H9 (cell line): ENCODE measurements at regions not wholly inside any gene's neighbourhood (a gene's known extent, or its start where the extent isn't known, plus 50 kb on each side); places are given as distances from the start of the nearest gene placed in this dataset.

Source experiments
- DNase-seq: peaks from one replicate; pipeline ENCODE4 v3.0.0-alpha.2; 2017
- H2AFZ ChIP-seq: one replicate; pipeline ENCODE4 v1.6.1; 2013; ENCODE audit warnings: mild to moderate bottlenecking, low read length, control low read depth, moderate library complexity
- H2AK5ac ChIP-seq: 2 replicates; pipeline ENCODE4 v1.6.1; 2013; ENCODE audit warnings: low read length, control low read depth, mixed read lengths; ENCODE audit not compliant: insufficient read length
- H2BK120ac ChIP-seq: one replicate; pipeline ENCODE4 v1.6.1; 2013; ENCODE audit warnings: low read depth, mild to moderate bottlenecking, low read length, control low read depth, inconsistent platforms; ENCODE audit not compliant: poor library complexity, severe bottlenecking
- H2BK12ac ChIP-seq: 2 replicates; pipeline ENCODE4 v1.6.1; 2013; ENCODE audit warnings: low read length, control low read depth, mixed read lengths, low read depth; ENCODE audit not compliant: insufficient read length
- H2BK15ac ChIP-seq: 2 replicates; pipeline ENCODE4 v1.6.1; 2013; ENCODE audit warnings: low read depth, low read length, control low read depth
- H2BK20ac ChIP-seq: one replicate; pipeline ENCODE4 v1.6.1; 2013; ENCODE audit warnings: low read depth, mild to moderate bottlenecking, low read length, control low read depth, inconsistent platforms; ENCODE audit not compliant: poor library complexity, severe bottlenecking
- H2BK5ac ChIP-seq: 2 replicates; pipeline ENCODE4 v1.6.1; 2013; ENCODE audit warnings: low read length, control low read depth, mixed read lengths; ENCODE audit not compliant: insufficient read length
- H3K14ac ChIP-seq: 2 replicates; pipeline ENCODE4 v1.6.1; 2013; ENCODE audit warnings: low read length, control low read depth; ENCODE audit not compliant: insufficient read depth
- H3K18ac ChIP-seq: 2 replicates; pipeline ENCODE4 v1.6.1; 2013; ENCODE audit warnings: low read depth, mild to moderate bottlenecking, mixed read lengths, low read length, control low read depth; ENCODE audit not compliant: insufficient read length
- H3K23ac ChIP-seq: 2 replicates; pipeline ENCODE4 v1.6.1; 2013; ENCODE audit warnings: low read length, control low read depth, mixed read lengths, low read depth; ENCODE audit not compliant: insufficient read length
- H3K23me2 ChIP-seq: 2 replicates; pipeline ENCODE4 v1.6.1; 2013; ENCODE audit warnings: low read depth, mild to moderate bottlenecking, mixed read lengths, low read length, control low read depth; ENCODE audit not compliant: insufficient read length, poor library complexity, severe bottlenecking
- H3K27ac ChIP-seq: 2 replicates; pipeline ENCODE4 v1.5.1; 2013; ENCODE audit warnings: low read length, control low read depth, mixed read lengths, low read depth; ENCODE audit not compliant: insufficient read length
- H3K27me3 ChIP-seq: 2 replicates; pipeline ENCODE4 v1.6.1; 2013; ENCODE audit warnings: low read length, control low read depth, inconsistent platforms; ENCODE audit not compliant: insufficient read depth
- H3K4ac ChIP-seq: 2 replicates; pipeline ENCODE4 v1.6.1; 2013; ENCODE audit warnings: low read depth, mild to moderate bottlenecking, control low read depth, inconsistent platforms, low read length, moderate library complexity
- H3K4me1 ChIP-seq: 2 replicates; pipeline ENCODE4 v1.6.1; 2013; ENCODE audit warnings: low read length, control low read depth, inconsistent platforms; ENCODE audit not compliant: insufficient read depth
- H3K4me2 ChIP-seq: 2 replicates; pipeline ENCODE4 v1.6.1; 2013; ENCODE audit warnings: low read length, control low read depth, mixed read lengths; ENCODE audit not compliant: insufficient read length, insufficient read depth
- H3K56ac ChIP-seq: 2 replicates; pipeline ENCODE4 v1.6.1; 2013; ENCODE audit warnings: low read depth, mild to moderate bottlenecking, mixed read lengths, low read length, control low read depth; ENCODE audit not compliant: insufficient read length
- H3K79me1 ChIP-seq: 2 replicates; pipeline ENCODE4 v1.6.1; 2013; ENCODE audit warnings: low read depth, mild to moderate bottlenecking, moderate library complexity, low read length, control low read depth, inconsistent platforms; ENCODE audit not compliant: insufficient read depth, poor library complexity, severe bottlenecking
- H3K79me2 ChIP-seq: 2 replicates; pipeline ENCODE4 v1.6.1; 2013; ENCODE audit warnings: low read length, control low read depth, inconsistent platforms; ENCODE audit not compliant: insufficient read depth
- H3K9ac ChIP-seq: 2 replicates; pipeline ENCODE4 v1.6.1; 2013; ENCODE audit warnings: low read length, control low read depth, mixed read lengths; ENCODE audit not compliant: insufficient read length; ENCODE audit errors: extremely low read depth
- H3K9me3 ChIP-seq: one replicate; pipeline ENCODE4 v1.6.1; 2013; ENCODE audit warnings: low read depth, low read length, inconsistent platforms; ENCODE audit not compliant: control insufficient read depth
- H3T11ph ChIP-seq: one replicate; pipeline ENCODE4 v1.6.1; 2013; ENCODE audit warnings: mild to moderate bottlenecking, low read length, control low read depth, inconsistent platforms
- H4K20me1 ChIP-seq: one replicate; pipeline ENCODE4 v1.6.1; 2013; ENCODE audit not compliant: control insufficient read depth, insufficient read length, insufficient read depth
- H4K5ac ChIP-seq: 2 replicates; pipeline ENCODE4 v1.6.1; 2013; ENCODE audit warnings: low read depth, mild to moderate bottlenecking, mixed read lengths, low read length, control low read depth; ENCODE audit not compliant: insufficient read length
- H4K8ac ChIP-seq: replicated peaks from 2 replicates; pipeline ENCODE4 v1.6.1; 2013; ENCODE audit warnings: low read length, control low read depth, mixed read lengths, low read depth; ENCODE audit not compliant: insufficient read length
- H4K91ac ChIP-seq: 2 replicates; pipeline ENCODE4 v1.6.1; 2013; ENCODE audit warnings: low read depth, mild to moderate bottlenecking, moderate library complexity, mixed read lengths, low read length, control low read depth; ENCODE audit not compliant: insufficient read length
- H3K27ac Mint-ChIP-seq, 3 experiments: 2 replicates in 2 of 3; 3 replicates in 1 of 3; pipeline ENCODE4 v1.8.0; 2020 to 2021; ENCODE audit warnings: mixed read lengths in 3 of 3, mild to moderate bottlenecking in 1 of 3, moderate library complexity in 1 of 3
- H3K27me3 Mint-ChIP-seq: 2 replicates; pipeline ENCODE4 v1.8.0; 2021; ENCODE audit warnings: low read depth, mild to moderate bottlenecking, moderate library complexity, mixed read lengths
- H3K36me3 Mint-ChIP-seq, 3 experiments: 2 replicates in 2 of 3; 3 replicates in 1 of 3; pipeline ENCODE4 v1.8.0; 2020 to 2021; ENCODE audit warnings: low read depth in 3 of 3, mixed read lengths in 3 of 3; ENCODE audit not compliant: insufficient read depth in 1 of 3
- H3K4me1 Mint-ChIP-seq, 2 experiments: 2 replicates each; pipeline ENCODE4 v1.8.0; 2020; ENCODE audit warnings: mixed read lengths in 2 of 2
- H3K4me3 Mint-ChIP-seq, 2 experiments: 2 replicates in 1 of 2; 3 replicates in 1 of 2; pipeline ENCODE4 v1.8.0; 2020 to 2021; ENCODE audit warnings: mild to moderate bottlenecking in 2 of 2, mixed read lengths in 2 of 2, moderate library complexity in 1 of 2
- H3K9me3 Mint-ChIP-seq, 2 experiments: 2 replicates in 1 of 2; 3 replicates in 1 of 2; pipeline ENCODE4 v1.8.0; 2020; ENCODE audit warnings: mild to moderate bottlenecking in 2 of 2, mixed read lengths in 2 of 2, moderate library complexity in 1 of 2
- CTCF ChIP-seq: fragments of 200-600 bp; sonication (generic); conservative IDR thresholded peaks from 3 replicates; pipeline ENCODE4 v1.8.0; 2021; ENCODE audit warnings: antibody characterized with exemption, mild to moderate bottlenecking
- WGBS: extraction: QIAGEN DNeasy Blood & Tissue Kit; methylation state at CpG from one replicate; pipeline ENCODE4 v1.1.7; 2013; ENCODE audit warnings: missing lambda C conversion rate, low lambda C conversion rate, mixed read lengths; ENCODE audit not compliant: insufficient read length; ENCODE audit errors: extremely low coverage; 5-methylcytosine and 5-hydroxymethylcytosine counted together

DNA sequence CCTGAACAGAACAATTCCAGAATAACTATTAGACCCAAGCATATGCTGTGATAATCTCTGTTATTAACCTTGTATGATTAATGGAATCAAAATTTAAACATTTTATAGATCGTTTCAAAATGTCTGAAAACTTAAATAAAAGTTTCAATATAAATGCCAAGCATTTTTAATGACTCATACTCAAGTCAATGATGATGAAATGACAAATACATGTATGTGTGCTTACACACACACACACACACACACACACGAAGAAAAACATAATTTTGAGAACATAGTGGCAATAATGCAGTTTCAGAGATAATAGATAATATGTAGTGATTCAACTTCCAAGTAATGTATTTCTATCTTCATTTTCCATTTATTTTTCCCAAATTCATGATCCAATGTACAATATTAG is 384.9 kb upstream of the FOXG1 start:
- Histone ChIP-seq H2BK120ac (no peak overlapping the region), H3K79me1 (no peaks in the 10 kb centered on the region), H2BK20ac (no peak overlapping the region), H3K18ac (no peak overlapping the region), H3K9me3 (no peaks in the 10 kb centered on the region), H4K5ac (no peak overlapping the region), H3K27ac (no peak overlapping the region), H2BK12ac (no peak overlapping the region), H3K27me3 (no peaks in the 10 kb centered on the region), H3K4ac (no peak overlapping the region), H2AFZ (no peak overlapping the region), H3K23me2 (no peaks in the 10 kb centered on the region), H3T11ph (no peak overlapping the region), H3K4me1 (no peaks in the 10 kb centered on the region), H4K8ac (no peak overlapping the region), H3K56ac (no peak overlapping the region), H4K20me1 (no peaks in the 10 kb centered on the region), H4K91ac (no peak overlapping the region), H3K23ac (no peak overlapping the region), H2BK5ac (no peak overlapping the region), H3K14ac (no peak overlapping the region), H2AK5ac (no peak overlapping the region), H3K79me2 (no peaks in the 10 kb centered on the region), H2BK15ac (no peak overlapping the region), H3K4me2 (no peak overlapping the region), H3K9ac (no peak overlapping the region)
- H3K36me3 Mint-ChIP-seq = no peaks in the 10 kb centered on the region; a peak in 1 of 7 replicates
- no peak for DNase-seq
- H3K27me3 Mint-ChIP-seq = peaks cover 6% of the 10 kb centered on the region
- peaks cover under 1 to 1% of the 10 kb centered on the region in 2 experiments; a peak in 1 of 5 replicates for H3K9me3 Mint-ChIP-seq
- no peak for TF ChIP-seq CTCF
- no peak overlapping the region for H3K4me3 Mint-ChIP-seq
- no CpG with 5 or more reads among the region's 2 CpGs for WGBS
- H3K4me1 Mint-ChIP-seq = no peaks in the 10 kb centered on the region
- no peak overlapping the region for H3K27ac Mint-ChIP-seq
